ENCODE measurements at regions not wholly inside any gene's neighbourhood (a gene's known extent, or its start where the extent isn't known, plus 50 kb on each side); places are given as distances from the start of the nearest gene placed in this dataset.

- Histone ChIP-seq H3K9me3 (ENCODE audit: control insufficient read depth, insufficient read depth, low read length) (no peaks in the 10 kb centered on the region), H3K36me3 (ENCODE audit: control insufficient read depth, low read length) (no peaks in the 10 kb centered on the region), H3K4me2 (ENCODE audit: low read length) (peak overlapping the region; percentile 46), H3F3A (ENCODE audit: control insufficient read depth, insufficient read depth) (peaks cover 8% of the 10 kb centered on the region; the same call in 1 of the 2 replicates), H3K27me3 (ENCODE audit: control insufficient read depth, low read length) (no peaks in the 10 kb centered on the region), H3K9me2 (replicated peaks; ENCODE audit: control insufficient read depth, low read length) (no peaks in the 10 kb centered on the region), H3K4me3 (ENCODE audit: low read length) (no peak overlapping the region; the same call in 1 of the 2 replicates), H4K20me1 (ENCODE audit: control insufficient read depth, insufficient read depth, low read depth, low read length) (no peaks in the 10 kb centered on the region), H3K4me1 (ENCODE audit: control insufficient read depth, low read length) (peaks cover 55% of the 10 kb centered on the region), H3K27ac (ENCODE audit: low read depth, low read length) (no peak overlapping the region), H3K79me2 (ENCODE audit: control insufficient read depth, low read length) (no peaks in the 10 kb centered on the region)
- TF ChIP-seq CTCF (IDR thresholded peaks at IDR 0.05; ENCODE audit: low read depth, low read length, poor library complexity, severe bottlenecking) (no peak), EZH2phosphoT487 (IDR thresholded peaks at IDR 0.05; ENCODE audit: borderline replicate concordance, low read length) (no peak)
Measured at GRCh38 chr3:81841540-81841939, 80.1 kb upstream of the GBE1 start.

- Histone ChIP-seq H3K4me2 (ENCODE audit: low read length) (no peak overlapping the region), H3K4me3 (ENCODE audit: low read length) (no peak overlapping the region), H3K36me3 (ENCODE audit: control insufficient read depth, low read length) (no peaks in the 10 kb centered on the region), H3K4me1 (ENCODE audit: control insufficient read depth, low read length) (peaks cover 59% of the 10 kb centered on the region), H4K20me1 (ENCODE audit: control insufficient read depth, insufficient read depth, low read depth, low read length) (no peaks in the 10 kb centered on the region), H3F3A (ENCODE audit: control insufficient read depth, insufficient read depth) (peaks cover 8% of the 10 kb centered on the region; the same call in 1 of the 2 replicates), H3K27ac (ENCODE audit: low read depth, low read length) (no peak overlapping the region), H3K27me3 (ENCODE audit: control insufficient read depth, low read length) (no peaks in the 10 kb centered on the region), H3K9me3 (ENCODE audit: control insufficient read depth, insufficient read depth, low read length) (no peaks in the 10 kb centered on the region), H3K9me2 (replicated peaks; ENCODE audit: control insufficient read depth, low read length) (no peaks in the 10 kb centered on the region), H3K79me2 (ENCODE audit: control insufficient read depth, low read length) (no peaks in the 10 kb centered on the region)
- no peak for TF ChIP-seq EZH2phosphoT487 (IDR thresholded peaks at IDR 0.05; ENCODE audit: borderline replicate concordance, low read length)
- no peak for TF ChIP-seq CTCF (IDR thresholded peaks at IDR 0.05; ENCODE audit: low read depth, low read length, poor library complexity, severe bottlenecking)
Measured at GRCh38 chr3:81839504-81840094, 78.2 kb upstream of the GBE1 start.

GRCh38 chr3:81838457-81838856, 77.0 kb upstream of the GBE1 start:
- Histone ChIP-seq H3K79me2 (ENCODE audit: control insufficient read depth, low read length) (no peaks in the 10 kb centered on the region), H3K4me3 (ENCODE audit: low read length) (no peak overlapping the region; the same call in 1 of the 2 replicates), H3K4me1 (ENCODE audit: control insufficient read depth, low read length) (peaks cover 59% of the 10 kb centered on the region), H3F3A (ENCODE audit: control insufficient read depth, insufficient read depth) (peaks cover 8% of the 10 kb centered on the region; the same call in 1 of the 2 replicates), H3K27me3 (ENCODE audit: control insufficient read depth, low read length) (no peaks in the 10 kb centered on the region), H3K27ac (ENCODE audit: low read depth, low read length) (peak overlapping the region; percentile 75), H4K20me1 (ENCODE audit: control insufficient read depth, insufficient read depth, low read depth, low read length) (no peaks in the 10 kb centered on the region), H3K36me3 (ENCODE audit: control insufficient read depth, low read length) (no peaks in the 10 kb centered on the region), H3K9me3 (ENCODE audit: control insufficient read depth, insufficient read depth, low read length) (no peaks in the 10 kb centered on the region), H3K9me2 (replicated peaks; ENCODE audit: control insufficient read depth, low read length) (no peaks in the 10 kb centered on the region), H3K4me2 (ENCODE audit: low read length) (peak overlapping the region; percentile 55)
- TF ChIP-seq CTCF (IDR thresholded peaks at IDR 0.05; ENCODE audit: low read depth, low read length, poor library complexity, severe bottlenecking) (no peak), EZH2phosphoT487 (IDR thresholded peaks at IDR 0.05; ENCODE audit: borderline replicate concordance, low read length) (no peak)
